ENCODE measurements at regions not wholly inside any gene's neighbourhood (a gene's known extent, or its start where the extent isn't known, plus 50 kb on each side); places are given as distances from the start of the nearest gene placed in this dataset.

DNA sequence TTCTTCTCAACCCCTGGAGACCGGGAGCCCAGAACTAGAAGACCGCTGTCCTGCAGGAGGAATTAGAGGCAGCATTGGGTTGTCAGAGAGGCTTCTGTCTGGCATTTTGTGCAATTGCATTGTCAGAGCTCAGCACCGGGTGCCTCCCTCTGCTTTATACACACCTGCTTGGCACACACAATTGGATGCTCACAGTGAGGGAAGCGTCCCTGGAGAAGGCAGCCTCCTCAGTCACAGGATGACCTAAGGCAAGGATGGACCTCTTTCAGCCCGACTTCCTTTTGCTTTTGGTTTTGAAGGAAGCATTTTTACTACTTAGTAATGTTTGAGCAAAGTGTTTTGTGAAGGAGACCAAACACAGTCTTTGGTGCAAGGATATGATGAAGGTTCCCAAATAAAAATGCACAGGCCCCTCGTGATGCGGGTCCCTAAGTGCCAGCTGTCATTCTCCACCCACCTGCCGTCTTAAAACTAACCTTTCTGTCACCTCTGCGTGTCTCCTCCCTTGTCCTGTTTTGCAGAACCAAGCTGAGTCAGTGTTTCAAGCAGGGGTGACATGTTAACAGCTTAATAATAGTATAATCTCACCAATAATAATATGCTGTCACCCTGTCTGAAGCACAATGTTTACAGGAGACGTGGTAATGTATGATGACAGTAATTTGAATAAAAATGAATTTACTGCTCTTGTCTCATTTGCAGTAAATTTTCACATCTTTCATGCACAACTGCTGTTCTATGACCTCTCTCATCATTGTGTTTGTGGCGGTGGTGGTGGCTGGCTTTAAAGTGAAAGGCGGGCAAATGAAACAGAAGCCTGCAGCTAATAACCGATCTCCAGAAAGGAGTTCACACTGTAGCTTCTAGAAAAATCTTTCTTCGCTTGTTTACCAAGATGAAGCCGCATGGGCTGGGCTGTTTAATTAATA is 430.2 kb upstream of the MKI67 start:
- no peak for DNase-seq

DNA sequence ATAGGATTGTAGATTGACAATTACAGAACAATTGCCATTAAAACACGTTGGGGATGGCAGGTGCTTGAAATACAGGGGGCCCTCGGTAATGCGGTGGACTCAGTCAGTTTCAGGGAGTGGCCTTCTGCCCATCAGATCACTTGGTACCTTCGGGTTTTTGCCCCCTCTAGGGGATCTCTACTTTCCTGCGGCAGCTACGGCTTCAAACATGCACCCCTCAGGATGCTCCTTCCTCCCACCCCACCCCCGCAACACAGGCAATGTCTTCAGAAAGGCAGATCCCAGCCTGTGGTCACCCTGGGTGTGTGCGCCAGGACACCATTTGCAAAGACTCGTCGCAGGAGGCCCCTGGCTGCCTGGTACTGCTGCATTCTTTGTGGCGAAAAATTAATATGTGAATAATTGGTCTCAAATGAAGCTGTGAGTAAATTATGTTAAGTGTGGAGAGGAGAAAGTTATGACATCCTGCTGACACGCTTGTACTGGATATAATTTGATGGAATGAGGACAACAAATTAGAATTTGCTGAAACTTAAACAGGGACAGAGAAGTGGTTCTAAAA is 431.0 kb upstream of the MKI67 start:
- DNase-seq, result no peak

DNA sequence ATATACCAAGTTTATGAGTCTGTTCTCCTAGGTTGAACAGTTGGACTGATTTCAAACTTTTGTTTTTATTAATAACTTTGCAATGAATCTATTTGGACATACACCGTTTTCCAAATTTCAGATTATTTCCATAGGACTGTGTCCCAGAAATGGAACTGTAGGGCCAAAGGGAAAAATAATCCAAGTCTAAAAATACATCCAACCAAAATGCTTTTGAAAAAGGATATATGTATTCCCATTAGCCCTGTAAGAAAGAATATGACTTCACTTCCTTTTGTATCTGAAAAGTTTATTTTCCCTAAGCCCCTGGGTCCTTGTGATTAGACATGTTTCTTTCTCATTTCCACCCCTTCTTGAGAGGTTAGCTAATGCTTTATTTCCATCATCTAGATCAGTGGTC is 434.2 kb upstream of the MKI67 start:
- DNase-seq, result no peak

DNA sequence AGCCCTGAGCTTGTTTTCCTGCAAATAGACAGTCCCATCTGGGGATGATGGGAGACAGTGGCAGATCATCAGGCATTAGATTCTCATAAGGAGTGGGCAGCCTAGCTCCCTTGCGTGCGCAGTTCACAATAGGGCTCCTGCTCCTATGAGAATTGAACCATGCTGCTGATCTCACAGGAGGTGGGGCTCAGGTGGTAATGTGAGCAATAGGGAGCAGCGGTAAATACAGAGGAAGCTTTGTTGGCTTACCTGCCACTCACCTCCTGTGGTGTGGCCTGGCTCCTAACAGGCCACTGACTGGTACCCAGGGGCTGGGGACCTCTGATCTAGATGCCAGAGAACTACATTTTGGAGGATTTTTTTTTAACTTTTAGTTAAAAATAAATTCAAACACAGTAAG is 434.8 kb upstream of the MKI67 start:
- no peak for DNase-seq

DNA sequence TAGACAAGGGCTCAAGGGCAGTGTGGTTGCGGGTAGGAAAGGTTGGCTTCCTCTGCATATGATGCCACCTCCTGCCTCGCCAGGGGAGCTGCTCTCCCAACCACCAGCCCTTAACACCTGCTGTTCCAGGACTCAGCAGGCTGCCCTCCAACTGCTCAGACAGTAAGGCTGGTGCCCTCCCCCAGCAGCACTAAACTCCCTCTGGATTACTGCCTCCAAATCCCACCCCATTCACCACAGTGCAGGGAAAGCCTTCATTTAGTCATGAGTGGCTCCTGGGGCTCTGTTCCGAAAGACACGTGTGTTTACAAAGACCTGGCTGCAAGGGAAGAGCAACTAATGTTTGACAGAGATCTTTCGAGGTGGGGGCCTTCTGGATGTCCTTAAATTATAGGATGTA is 437.2 kb upstream of the MKI67 start:
- no peak for DNase-seq

DNA sequence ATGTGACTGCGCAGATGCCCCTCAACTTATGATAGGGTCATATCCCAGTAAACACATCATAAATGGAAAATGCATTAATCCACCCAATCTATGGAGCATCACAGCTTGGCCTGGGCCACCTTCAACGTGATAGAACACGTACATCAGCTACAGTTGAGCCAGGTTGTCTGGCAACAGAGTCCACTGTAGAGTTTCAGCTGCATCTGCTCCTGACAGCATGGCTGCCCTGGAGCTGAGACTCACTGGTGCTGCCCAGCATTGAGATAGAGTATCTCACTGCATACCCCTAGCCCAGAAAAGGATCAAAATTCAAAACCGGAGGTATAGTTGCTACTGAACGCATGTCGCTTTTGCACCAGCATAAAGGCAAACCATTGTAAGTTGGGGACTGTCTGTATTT is 437.7 kb upstream of the MKI67 start:
- DNase-seq, result no peak

DNA sequence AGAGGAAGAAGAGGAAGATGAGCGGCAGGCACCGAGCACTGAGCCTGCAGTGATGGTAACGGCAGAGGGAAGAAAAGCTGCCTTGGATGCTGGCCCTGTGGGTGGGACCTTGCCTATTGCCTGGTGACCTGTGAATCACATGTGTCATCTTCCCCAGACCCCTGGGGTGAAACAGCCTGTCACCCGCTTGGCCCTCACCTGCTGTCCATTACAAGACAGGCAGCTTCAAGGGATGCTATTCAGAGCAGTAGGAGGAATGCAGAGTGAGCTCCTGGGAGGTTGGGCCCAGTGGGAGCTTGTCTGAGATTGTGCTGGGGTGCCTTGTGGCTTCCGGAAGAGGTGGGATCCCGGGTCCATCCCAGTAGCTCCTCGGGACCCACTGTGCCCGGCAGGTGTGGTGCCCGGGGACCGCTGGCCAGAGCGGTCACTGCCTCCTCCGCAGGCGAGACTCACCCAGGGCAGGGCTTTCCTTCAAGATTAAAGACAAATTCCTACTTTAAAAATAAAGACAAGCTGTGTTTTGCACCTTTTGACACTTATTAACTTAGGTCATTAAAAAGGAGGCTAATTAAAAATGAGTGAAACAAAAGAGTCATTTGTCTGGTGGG is 440.2 kb upstream of the MKI67 start:
- DNase-seq, result no peak

DNA sequence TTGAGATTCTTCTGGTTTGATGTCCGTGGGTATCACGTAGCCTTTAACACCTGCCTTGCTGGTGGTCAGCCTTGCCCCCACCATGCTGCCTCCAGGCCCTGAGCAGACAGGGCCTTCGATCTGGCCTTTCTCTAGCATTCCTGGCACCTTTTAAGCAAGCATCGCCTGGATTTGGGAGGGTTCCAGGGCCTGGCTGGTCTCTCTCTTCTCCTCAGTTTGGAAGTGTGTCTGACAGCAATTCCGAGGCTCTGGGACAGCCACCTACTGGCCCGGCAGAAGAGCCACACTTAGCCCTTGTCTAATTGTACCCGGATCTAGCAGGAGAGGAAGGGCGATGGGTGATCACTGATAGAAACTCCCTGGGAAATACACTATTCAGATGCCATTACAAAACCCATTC is 441.3 kb upstream of the MKI67 start:
- no peak for DNase-seq

DNA sequence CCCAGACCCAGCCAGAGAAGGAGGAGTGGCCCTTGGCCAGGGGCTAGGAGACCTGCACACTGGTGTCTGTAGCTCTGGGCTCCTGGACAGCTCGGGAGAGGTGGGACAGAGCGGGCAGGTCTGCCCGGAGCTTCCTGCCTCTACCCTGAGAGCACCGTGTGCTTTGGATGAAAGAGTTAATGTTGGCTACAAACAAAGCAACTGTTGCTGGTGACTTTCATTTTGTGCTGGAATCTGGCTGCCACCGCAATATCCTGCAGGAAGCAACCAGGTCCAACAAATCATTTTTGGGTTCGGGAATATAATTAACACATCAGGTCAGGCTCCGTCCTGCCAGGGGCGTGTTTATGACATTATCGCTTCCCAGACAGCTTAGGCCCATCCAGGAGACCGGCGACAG is 441.8 kb upstream of the MKI67 start:
- no peak for DNase-seq

DNA sequence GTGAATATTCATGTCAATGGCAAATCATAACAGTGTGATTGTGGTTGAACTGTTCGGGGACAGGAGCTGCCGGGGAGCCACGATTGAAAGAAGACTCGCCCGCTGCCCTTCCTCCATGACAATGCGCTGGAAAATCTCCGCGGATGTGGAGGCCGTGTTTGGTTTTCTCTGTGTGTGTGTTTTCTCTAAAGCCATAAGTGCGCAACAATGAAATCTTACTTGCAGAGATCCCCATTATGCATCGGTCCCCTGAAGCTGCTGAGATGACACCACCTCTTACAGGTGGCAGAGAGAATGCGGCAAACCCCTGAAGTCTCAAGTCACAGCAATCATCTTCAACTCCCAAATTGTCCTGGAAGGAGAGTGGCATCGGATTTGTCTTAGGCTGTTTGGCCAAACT is 442.3 kb upstream of the MKI67 start:
- DNase-seq, result no peak

DNA sequence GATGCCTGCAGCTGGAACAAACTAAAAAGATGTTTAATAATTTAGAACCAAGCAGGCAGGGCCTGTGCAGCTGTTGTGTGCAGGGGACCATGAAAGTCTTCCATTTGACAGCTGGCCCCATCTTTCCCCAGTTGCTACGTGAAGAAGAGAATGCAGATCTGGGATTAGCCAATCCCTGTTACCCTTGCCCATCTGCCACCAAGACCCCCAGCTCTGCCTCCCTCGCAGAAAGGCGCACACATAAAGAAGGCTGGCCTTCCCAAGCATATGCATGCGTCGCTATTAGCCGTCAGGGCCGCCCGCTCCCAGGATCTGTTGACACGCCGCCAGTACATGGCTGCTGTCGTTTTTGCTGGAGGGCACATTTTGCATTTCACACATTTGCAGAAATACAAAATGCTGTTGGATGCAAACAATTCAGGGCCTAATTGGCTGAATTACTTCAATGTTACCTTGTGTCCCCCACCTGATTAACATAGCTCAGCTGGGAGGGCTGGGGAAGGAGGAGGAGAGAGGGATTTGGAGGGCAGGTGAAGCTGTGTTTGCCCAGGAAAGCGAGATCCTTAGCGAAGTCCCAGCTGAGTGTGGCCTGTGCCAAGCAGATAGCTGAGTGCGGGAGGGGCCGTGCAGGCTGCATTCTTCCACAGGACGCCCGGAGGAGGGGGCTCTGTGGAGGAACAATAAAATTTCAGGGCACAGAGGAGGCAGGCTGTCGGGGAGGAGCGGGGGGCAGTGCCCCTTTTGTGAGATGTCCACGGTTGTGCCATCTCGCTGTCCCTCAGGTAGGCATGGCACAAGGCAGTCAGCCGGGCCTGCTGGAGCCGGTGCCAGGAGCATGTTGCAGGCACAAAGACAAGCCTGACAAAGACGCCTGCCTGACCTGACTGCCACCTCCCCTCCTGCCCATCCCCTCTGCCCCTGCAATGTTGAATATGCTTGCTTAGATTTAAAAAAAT is 443.0 kb upstream of the MKI67 start:
- DNase-seq, result no peak

DNA sequence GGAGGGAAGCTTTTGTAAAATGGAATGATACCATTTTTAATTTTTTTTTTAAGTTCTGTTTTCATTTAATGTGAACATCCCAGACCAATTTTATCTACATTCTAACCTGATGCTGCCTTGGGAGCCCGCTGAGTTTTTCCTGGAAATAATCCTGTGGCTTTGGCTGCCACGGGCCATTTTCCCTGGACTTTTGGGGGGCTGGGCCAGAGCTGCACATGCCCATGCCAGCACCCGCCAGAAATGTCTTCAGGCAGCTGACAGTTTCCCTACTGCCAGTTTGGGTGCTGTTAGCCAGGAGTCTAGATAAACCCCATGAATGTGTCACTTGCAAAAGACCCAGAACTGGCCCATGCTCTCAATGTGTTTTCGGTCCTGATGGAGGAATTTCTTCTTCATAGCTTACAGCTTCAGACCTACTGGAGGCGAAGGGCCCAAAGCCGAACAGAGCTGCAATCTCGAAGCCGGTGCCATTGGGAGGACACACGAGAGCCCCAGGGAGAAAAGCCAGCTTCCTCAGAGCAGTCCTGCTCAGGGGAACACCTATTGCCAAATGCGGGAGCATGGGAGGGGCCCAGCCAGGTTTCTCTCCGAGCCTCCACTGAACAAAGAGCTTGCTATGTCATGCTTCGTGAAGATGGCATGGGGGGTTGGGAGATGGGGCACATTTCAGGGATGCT is 444.2 kb upstream of the MKI67 start:
- DNase-seq, result no peak

DNA sequence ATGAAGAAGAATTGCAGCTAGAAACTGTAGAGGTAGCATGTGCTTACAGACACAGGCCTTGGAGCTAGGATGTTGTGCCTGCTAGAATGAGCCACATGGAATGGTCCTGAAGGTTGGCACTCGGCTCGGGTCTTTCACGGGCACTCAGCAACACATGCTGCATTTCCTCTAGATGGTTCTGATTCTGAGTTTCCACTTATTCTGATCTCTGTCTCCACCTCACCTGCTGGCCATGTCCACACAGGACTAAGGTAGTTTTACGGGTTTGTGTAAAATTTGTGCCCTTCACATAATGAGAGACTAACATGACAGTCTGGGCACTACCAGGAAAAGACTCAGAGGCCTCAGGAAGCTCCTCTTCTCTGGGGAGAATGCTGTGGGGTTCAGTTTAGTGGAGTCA is 444.8 kb upstream of the MKI67 start:
- DNase-seq, result no peak

DNA sequence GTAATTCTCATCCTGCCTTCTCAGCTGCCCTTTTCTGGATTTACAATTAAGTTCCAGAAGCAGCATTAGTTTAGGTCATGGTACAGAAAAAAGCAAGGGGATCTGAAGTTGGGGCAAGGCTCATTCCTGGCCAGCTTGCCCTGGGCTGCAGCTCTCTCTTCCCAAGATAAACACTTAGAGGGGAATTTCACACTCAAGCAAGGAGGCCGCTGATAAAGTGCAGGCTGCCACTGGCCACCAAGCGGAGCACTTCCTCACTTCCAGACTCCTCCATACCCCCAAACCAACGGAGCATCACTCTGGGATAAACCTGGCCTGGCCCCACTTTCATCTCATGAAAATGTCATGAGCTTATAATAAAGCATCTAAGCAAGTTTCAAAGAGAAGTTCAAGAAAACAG is 445.5 kb upstream of the MKI67 start:
- DNase-seq, result no peak

DNA sequence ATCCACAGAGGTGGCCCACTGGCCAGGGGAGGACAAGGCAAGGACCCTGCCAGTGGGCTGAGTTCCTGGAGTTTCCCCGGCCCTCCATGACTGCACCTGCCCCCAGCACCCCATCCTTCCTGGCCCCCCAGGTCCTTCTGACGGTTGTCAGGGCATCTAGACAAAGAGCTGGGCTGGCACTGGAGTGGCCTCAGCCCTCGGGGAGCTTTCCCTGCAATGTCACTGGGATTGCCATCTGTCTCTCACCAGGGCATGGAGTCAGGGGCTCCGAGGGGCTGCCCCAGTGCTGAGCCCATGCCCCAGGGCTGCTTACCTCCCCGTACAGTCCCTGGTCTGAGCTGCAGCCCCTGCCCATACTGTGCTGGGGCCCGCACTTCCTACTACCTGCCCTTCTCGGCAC is 446.5 kb upstream of the MKI67 start:
- DNase-seq, result no peak

DNA sequence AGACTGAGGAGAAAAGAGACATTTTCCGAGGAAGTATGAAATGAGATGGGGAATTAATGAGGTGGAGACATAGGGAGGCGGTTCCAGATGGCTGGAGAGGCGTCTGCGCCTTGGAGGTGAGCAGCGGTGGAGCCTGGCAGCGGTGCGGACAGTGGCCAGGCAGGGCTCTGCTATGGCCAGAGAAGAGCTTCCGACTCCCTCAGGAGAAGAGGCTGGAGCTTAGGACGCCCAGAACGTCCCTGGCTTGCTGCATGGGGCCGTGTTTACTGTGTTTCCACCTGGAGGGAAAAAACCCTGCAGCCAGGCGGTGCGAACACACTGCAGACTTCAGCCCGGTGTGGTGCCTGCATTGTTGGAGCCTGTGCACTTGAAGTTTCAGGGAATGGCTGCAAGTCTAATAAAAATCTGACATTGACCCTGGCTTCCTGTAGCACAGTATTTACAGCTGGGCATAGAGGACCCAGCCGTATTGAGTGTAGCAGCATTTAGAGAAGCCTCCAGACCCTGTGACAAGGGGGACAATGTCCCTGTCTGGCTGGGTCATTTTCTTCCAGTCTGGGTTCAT is 447.1 kb upstream of the MKI67 start:
- no peak for DNase-seq

DNA sequence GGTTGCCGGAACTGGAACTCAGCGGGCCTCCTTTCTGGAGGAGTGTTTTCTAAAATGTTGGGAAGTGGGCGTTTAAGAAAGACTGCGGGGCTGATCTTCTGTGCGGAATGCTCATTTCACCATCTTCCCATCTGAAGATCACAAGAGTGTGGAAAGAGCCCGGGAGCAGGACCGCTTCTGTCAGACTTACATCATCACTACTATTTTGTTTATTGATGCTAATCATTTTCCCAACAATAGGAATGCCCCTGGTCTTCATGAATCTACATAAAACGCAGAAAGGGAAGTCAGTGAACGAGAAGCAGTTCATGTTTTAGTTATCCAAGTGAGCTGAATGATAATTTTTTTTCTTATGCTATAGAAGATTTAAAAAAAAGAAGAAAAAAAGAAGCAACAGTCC is 447.8 kb upstream of the MKI67 start:
- no peak for DNase-seq

DNA sequence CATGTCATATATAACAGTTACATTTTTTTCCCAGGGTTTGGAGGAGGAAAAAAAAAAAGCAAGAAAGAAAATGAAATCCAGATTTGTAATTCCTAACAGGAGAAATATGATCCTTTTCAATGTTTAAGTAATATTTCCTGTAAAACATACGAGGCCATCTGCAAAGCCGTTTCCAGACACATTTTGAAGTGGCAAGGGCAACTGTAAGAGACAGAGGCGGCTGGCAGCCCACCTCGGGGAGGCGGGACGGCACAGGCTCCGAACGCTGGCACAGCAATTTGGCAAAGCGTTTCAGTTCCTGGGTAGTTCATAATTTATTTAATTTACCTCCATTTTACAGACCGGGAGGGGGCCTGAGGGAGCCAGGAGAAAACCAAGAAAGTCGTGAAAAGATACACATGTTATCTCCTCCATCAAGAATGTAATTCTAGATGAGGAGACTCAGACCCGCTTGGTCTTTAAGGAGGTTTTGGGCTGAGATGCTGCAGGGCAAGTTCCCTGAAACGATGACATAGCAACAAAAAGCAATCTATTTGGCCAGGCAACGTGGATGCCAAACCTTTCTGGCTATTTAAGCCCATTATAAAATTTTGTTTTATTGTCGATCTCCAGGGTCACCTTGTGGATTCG is 448.5 kb upstream of the MKI67 start:
- DNase-seq, result no peak

DNA sequence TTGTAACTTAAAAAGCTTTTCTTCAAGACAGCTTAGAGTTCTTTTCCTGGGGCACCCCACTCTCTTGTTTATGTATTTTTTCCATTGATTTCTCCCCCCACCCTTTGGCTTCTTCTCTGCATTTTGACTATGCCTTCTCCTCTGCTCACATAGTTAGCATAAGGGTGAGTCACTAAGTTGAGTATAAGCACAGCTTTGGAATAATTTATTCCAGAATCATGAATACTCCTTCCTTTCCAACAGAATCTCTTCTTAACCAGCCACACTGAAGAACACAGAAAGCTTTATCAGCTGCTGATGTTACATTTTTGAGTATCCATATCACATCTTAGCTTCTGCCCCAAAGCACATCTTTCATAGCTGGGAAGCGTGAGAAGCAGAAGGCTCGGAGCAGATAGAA is 449.5 kb upstream of the MKI67 start:
- no peak for DNase-seq

DNA sequence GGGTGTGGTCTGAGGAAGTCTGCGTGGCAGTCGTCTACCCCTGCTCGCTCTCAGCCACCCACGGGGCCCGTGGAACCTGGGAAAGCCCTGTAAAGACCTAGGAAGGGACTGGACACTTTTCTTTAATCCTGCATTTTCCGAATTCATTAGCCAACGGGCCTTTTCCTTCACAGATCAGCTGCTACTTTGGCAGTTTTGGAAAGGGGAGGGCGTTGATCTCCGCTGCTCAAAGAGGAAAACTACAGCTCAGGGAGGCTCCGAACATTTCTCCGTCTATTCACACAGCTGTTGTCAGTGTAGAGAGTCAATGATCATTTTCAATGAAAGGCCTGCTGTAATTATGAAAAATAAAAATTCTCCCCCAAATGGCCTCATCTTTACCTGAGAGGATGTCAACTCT is 450.1 kb upstream of the MKI67 start:
- no peak for DNase-seq
